ENCODE measurements at regions not wholly inside any gene's neighbourhood (a gene's known extent, or its start where the extent isn't known, plus 50 kb on each side); places are given as distances from the start of the nearest gene placed in this dataset.

DNA sequence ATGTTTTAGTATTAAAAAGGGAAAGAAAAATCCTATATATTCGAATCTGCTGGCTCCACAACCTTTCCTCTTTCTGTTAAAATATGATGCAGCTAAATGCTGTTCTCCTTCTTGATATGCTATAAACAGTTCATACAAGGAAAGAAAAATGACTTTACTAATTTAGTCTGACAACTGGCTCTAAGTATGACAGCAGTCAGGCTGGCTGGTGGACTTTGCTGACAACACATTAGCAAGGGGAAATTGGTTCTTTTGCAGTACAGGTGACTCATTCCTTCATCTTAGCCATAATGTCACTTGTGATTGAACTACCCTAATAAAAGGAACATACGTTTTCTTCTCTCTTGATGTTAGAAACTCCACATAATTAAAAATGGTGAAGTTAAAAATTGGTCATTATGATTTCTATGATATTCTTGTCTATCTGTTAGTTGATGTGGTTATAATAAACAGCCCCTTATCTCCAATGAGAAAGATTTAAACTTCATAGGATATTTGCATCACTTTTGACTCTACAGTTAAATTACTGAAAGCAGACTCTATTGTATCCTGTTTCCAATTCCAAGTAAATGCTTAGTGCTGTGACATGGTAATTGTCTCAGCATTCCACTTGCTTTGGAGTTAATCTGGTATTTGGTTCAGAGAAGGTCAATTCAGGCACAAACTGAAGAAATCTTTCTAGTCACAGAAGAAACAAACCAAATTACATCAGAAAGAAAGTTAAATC, 315.3 kb upstream of the GULP1 start:
- TF ChIP-seq EZH2 (IDR thresholded peaks at IDR 0.05; ENCODE audit: insufficient read depth, poor library complexity, severe bottlenecking) (no peak), EZH2phosphoT487 (IDR thresholded peaks at IDR 0.05; ENCODE audit: insufficient read depth, low read depth) (no peak)

Data from GM23248 (cell line).